GM18870 (cell line): ENCODE measurements at regions not wholly inside any gene's neighbourhood (a gene's known extent, or its start where the extent isn't known, plus 50 kb on each side); places are given as distances from the start of the nearest gene placed in this dataset.
"Not testable (repeated sequence)": the region's sequence is repeated elsewhere in the genome, so short reads cannot be mapped to it uniquely, and the experiment has no call there.

Source experiments
- ATAC-seq: cut with Tn5 transposase; IDR thresholded peaks from one replicate; pipeline ENCODE4 v1.9.1; 2021; ENCODE audit warnings: moderate library complexity; ENCODE audit not compliant: unreplicated experiment

- no peak for ATAC-seq
Observed at GRCh38 chr1:55767171-55767570, 552.0 kb upstream of the USP24 start.

GRCh38 chr1:55765505-55765904 is 550.3 kb upstream of the USP24 start:
- ATAC-seq = not testable (repeated sequence)

DNA sequence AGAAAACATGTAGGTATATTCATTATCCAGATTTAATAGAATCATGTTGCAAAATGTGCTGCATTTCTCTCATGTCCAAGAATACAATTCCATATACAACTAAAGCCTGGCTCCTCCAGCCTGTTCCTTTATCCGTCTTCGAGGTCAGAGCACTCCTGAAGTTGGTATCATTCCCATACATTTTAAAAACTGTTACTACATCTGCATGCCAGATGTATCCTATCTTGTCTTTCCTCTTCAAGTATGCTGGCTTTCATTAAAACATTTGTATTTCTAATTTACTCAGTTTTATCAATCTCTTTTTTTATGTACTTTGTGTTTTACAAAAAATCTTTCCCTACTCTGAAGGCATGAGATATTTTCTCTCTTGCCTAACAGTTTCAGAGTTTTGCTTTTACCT is 536.6 kb upstream of the USP24 start:
- no peak for ATAC-seq

DNA sequence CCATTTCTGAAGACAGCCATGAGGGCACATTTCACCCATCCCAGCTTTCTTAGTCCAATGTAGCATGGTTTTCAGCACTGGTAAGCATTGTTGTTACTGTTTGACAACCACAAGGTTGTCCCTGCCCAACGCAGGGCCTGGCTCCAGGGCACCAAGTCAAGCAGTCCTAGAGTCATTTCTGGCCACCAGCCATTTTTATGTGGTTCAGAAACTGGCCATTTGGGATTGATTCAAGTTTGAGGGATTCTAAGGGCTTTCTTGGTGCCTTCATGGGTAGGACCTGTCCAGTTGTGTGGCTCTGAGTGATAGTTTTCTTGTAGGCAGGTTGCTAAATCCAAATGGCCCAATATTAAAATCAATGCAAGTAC is 535.4 kb upstream of the USP24 start:
- no peak for ATAC-seq

DNA sequence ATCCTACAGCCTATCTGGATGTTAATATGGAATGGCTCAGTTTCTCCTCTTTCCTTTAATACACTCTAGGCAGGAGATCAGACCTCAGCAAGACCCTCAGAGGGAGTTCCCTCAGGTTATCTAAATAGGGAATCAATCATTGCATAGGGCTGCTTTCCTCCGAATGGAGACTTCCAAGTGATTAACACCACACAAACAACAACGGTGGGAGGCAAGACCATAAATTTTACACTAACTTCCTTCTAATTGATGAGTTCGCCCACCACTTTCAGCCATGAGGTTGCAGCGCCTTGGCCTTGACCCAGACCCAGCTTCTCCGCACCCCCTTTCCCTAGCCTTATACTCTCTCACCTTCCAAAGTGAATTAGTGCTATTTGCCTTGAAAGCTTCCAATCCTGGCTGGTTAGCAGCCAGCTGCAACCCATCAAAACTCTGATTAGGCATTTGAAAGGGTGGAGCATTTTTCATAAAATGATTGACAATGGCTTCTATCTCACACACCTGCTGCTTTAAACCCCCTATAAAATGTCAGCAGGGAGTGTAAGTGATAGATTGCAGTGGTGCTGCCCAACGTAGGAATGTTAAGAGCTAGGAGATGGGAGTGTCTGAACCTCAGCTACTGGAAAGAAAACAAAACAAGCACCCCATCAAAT is 534.9 kb upstream of the USP24 start:
- ATAC-seq = no peak

DNA sequence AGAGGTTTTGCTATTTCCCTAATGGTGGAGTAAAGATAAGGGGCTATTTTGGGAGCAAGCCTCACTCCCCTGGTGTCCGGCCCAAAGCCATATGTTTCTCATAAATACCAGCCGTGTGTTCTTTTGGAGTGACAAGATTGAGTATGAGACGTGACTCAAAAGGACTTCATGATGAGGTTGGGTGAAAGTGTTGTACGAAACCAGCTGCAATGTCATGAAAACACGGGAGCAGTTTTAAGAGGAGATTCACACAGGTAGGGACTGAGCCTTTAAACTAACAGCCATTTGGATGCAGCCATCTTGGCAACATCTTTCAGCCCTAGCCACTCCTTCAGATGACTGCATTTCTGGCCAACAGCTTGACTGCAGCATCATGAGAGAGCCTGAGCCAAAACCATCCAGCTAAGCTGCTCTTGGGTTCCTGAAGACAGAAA is 532.3 kb upstream of the USP24 start:
- ATAC-seq = no peak

DNA sequence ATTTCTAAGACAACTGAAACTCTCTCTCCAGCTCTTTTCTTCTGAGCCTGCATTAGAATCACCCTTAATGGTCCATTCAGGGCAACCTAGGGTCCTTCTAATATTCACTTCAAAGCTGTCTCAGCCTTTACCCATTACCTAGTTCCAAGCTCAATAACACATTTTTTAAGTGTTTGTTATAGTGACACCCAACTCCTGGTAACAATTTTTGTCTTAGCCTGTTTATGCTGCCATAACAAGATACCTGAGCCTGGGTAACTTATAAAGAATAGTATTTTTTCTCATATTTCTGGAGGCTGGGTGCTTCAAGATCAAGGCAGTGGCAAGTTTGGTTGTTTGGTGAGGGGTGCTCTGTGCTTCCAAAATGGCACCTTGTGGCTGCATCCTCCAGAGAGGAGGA is 531.5 kb upstream of the USP24 start:
- ATAC-seq = no peak

DNA sequence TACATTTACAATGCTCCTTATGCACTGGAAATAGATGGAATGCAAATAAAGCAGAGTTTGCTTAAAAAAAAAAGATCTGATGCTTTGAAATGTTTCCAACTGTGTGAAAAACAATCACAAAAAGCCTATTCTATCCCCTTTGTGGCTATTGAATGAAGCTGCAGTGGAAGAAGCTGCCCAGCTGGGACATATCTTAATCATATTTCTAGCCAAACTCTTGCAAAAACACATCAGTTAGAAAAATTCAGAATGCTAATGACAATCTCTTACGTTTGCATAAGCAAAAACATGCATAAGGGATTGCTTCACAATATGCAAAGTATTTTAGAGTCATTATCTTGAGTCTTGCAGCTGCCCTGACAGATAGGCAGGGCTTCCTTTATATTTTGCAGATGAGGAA is 526.4 kb upstream of the USP24 start:
- ATAC-seq = no peak

DNA sequence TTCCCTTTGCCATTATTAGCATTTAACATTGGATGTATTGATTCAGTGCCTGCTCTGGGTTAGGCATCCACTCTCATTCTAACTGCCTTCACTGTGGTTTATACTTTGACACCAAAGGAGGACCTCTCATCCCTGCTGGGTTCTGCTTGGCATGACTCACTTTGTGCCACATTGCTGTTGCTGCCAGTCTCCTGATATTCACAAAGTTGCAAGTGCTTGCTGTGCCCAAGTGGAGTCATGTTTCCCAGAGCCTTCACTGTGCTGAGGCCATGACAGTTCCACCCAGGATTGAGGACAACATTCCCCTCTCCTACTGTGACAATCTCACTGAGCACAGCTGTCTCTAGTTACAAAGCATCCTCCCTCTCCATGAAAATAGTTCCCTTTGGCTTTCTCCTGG is 519.9 kb upstream of the USP24 start:
- no peak for ATAC-seq

DNA sequence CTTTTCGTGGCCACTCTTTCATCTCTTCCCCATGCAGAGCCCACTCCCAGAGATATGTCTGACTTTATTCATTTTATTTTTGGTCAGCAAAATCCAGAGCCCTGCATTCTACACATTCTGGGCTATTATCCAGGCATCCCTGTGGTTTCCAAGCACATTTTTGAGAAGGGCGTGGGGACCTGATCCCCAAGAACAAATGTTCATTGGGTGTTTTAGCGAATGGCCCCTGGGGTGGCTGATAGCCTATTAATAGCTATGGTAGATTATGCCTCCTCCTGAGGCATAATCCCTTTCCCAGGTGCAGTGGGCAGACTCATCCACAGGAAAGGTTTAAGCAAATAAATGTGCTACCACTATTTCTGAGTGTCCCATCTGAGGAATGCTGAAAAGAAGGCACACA is 511.8 kb upstream of the USP24 start:
- no peak for ATAC-seq

DNA sequence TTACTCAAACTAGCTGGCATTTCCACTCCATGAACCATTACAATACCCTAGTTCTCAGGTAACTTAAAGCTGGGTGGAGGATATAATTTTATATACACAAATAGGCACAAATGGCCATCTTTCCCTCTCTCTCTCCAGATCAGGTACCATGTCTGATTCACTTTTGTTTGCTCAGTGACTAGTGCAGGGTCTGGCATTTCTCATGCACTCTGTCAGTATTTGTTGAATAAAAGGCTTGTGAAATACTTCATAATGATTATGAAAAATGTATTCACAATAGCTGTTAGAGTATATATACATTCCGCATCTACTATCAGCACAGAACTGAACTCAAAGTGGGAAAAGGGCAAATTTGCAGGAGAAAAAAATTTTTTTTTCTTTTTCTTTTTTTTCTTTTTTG is 510.2 kb upstream of the USP24 start:
- no peak for ATAC-seq

DNA sequence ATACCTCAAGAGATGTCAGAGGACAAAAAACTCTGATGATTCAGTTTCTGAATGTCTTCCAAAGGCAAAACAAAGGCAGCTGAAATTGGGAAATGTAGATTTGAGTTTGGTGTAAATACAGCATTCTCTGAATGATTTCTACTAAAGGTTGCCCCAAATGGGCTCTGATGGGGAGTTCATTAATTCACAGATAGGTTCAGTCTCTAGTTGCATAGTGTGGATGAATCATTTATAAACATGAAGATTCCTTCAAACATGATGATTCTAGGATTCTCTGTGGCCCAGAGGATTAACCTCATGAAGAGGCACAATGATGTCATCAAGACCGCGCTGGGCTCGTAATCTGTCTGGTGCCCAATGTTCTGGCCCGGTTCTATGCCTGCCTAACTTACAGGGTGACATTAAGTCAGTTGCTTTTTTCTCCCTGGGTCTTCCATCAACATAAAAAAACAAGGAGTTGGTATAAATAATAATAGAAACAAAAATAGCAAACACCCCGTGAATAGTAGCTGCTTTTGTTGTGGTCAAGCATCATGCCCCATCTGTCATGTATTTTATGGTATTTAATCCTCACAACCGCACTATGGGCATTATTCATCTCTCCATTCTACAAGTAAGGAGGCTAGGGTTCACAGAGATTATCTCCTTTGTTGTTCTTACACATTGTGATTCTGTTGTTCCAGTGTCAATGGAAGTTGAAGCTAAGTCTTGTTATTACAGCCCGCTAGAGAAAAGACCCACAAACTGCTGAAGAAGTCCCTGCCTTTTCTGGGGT is 509.6 kb upstream of the USP24 start:
- ATAC-seq = no peak

GRCh38 chr1:55723001-55723400 is 507.8 kb upstream of the USP24 start:
- ATAC-seq = no peak

GRCh38 chr1:55720261-55720660 is 505.1 kb upstream of the USP24 start:
- no peak for ATAC-seq

- ATAC-seq = no peak
Observed at GRCh38 chr1:55718758-55719671, 503.9 kb upstream of the USP24 start.

DNA sequence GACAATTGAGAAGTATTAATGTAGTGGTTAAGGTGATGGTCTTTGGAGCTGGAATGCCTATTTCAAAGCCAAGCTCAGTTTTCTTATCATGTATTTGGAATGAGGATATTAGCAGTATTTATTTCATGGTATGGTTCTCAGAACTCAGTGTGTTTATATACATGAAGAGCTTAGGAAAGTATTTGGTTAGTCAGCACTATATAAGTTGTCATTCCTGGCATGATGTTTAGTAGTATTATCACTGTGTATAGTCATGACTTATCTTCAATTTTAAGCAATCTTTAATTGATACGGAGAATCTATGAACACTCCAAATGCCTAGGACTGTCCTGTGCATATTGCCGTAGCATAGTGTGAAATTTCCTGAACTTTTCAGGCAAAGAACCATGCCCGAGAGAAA is 501.9 kb upstream of the USP24 start:
- no peak for ATAC-seq

- ATAC-seq = no peak
Observed at GRCh38 chr1:55716610-55717009, 501.4 kb upstream of the USP24 start.

DNA sequence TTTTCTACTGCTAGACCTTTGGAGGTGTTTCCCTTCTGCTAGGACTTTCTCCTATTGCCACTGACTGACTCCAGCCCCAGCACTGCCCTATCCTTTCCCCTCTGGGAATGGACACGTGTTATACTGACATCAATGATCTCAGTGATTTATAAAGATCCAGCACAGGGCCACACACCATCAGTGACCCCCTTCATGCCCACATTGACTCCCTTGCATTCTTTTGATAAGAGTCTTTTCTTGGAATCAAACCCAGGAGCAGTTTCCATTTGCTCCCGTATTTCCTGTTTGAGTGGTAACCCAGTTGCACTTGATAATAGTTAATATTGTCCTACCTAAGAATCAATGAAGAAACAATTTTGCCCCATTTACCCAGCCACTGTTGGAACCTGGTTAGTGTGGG is 501.0 kb upstream of the USP24 start:
- no peak for ATAC-seq

DNA sequence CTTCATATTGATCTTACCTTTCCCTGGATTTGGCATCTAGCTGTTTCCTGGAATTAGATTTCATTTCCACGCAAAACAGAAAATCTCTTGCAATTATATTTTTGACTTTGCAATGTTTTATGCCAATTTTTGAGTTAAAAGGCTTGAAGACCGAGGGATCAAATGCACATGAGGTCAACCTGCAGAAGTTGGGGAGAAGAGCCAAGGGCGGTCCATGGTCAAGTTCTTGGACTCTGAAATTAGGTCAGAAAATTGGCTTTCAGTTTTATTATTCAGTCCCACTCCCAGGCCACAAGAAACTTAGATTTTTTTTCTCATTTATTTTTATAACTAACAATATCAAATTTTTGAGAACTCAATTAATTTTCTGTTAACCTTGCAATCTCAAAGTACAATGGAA is 499.1 kb upstream of the USP24 start:
- no peak for ATAC-seq

DNA sequence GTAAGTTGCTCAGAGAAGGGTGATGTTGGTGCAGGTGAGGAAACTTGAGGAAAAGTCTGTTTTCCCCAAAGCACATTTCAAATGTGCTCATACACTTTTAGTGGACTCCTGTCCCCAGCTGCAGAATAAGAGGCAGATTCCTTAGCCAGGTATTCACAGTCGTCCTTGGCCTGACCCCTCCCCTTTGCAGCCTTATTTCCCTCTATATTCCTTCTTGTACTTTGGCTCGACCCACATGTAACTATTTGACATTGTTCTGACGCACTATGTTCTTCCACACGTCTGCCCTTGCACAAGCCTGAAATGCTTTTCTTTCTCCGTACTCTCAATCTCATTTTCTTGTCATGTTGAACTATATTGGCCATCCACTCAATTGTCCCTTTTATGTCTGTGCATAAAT is 498.4 kb upstream of the USP24 start:
- no peak for ATAC-seq

DNA sequence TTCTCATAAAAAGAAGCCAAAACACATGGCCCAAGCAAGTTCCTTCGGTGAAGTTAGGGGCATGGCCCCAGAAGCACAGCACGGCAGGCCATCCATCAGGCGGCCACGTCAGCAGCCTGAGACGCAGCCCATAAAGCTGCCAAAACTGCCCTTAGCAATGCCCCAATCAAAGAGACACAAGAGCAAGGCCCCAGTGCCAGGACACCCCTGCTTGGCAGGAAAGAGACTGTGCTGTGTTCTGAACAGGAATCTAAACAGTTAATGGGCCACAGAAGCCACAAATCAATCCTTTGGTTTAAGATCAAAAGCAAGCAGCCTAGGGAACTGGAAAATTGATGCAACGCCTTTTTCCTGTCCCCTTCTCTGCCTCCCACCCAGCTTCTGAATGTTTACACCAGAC is 497.0 kb upstream of the USP24 start:
- no peak for ATAC-seq

- ATAC-seq = no peak
Observed at GRCh38 chr1:55708781-55709180, 493.6 kb upstream of the USP24 start.
